IPS-15b (cell line): ENCODE measurements at regions not wholly inside any gene's neighbourhood (a gene's known extent, or its start where the extent isn't known, plus 50 kb on each side); places are given as distances from the start of the nearest gene placed in this dataset.

Source experiments
- H3K27me3 ChIP-seq: one replicate; pipeline ENCODE4 v1.6.1; 2013; ENCODE audit warnings: low read length; ENCODE audit not compliant: control insufficient read depth, insufficient read depth
- H3K36me3 ChIP-seq: one replicate; pipeline ENCODE4 v1.6.1; 2013; ENCODE audit warnings: low read length; ENCODE audit not compliant: control insufficient read depth, insufficient read depth
- H3K4me1 ChIP-seq: one replicate; pipeline ENCODE4 v1.6.1; 2013; ENCODE audit warnings: mild to moderate bottlenecking, low read length; ENCODE audit not compliant: control insufficient read depth, insufficient read depth
- H3K4me3 ChIP-seq: one replicate; pipeline ENCODE4 v1.5.1; 2013; ENCODE audit warnings: low read depth, low read length
- H3K9ac ChIP-seq: one replicate; pipeline ENCODE4 v1.6.1; 2013; ENCODE audit warnings: low read depth, mild to moderate bottlenecking, low read length
- H3K9me3 ChIP-seq: one replicate; pipeline ENCODE4 v1.6.1; 2013; ENCODE audit warnings: mild to moderate bottlenecking, low read length; ENCODE audit not compliant: control insufficient read depth, insufficient read depth

GRCh38 chr10:120121768-120122167 lies 229.2 kb downstream of the SEC23IP start:
- no peak overlapping the region for H3K9ac ChIP-seq
- H3K4me3 ChIP-seq, result no peak overlapping the region
- no peaks in the 10 kb centered on the region for H3K27me3 ChIP-seq
- peaks cover under 1% of the 10 kb centered on the region for H3K4me1 ChIP-seq
- no peaks in the 10 kb centered on the region for H3K36me3 ChIP-seq
- H3K9me3 ChIP-seq, result no peaks in the 10 kb centered on the region

GRCh38 chr10:120131183-120131582 lies 238.7 kb downstream of the SEC23IP start:
- H3K4me3 ChIP-seq, result no peak overlapping the region
- no peaks in the 10 kb centered on the region for H3K9me3 ChIP-seq
- H3K27me3 ChIP-seq, result no peaks in the 10 kb centered on the region
- H3K36me3 ChIP-seq, result no peaks in the 10 kb centered on the region
- H3K4me1 ChIP-seq, result peaks cover 15% of the 10 kb centered on the region
- no peak overlapping the region for H3K9ac ChIP-seq

- no peaks in the 10 kb centered on the region for H3K27me3 ChIP-seq
- no peaks in the 10 kb centered on the region for H3K36me3 ChIP-seq
- no peak overlapping the region for H3K4me3 ChIP-seq
- no peaks in the 10 kb centered on the region for H3K9me3 ChIP-seq
- no peak overlapping the region for H3K9ac ChIP-seq
- peaks cover 7% of the 10 kb centered on the region for H3K4me1 ChIP-seq
These were observed 240.3 kb downstream of the SEC23IP start for GRCh38 chr10:120132811-120133210.

- Histone ChIP-seq H3K9me3 (no peaks in the 10 kb centered on the region), H3K4me1 (no peaks in the 10 kb centered on the region), H3K27me3 (no peaks in the 10 kb centered on the region), H3K9ac (no peak overlapping the region), H3K36me3 (no peaks in the 10 kb centered on the region), H3K4me3 (no peak overlapping the region)
These were observed 246.2 kb downstream of the SEC23IP start for GRCh38 chr10:120138689-120139088.

DNA sequence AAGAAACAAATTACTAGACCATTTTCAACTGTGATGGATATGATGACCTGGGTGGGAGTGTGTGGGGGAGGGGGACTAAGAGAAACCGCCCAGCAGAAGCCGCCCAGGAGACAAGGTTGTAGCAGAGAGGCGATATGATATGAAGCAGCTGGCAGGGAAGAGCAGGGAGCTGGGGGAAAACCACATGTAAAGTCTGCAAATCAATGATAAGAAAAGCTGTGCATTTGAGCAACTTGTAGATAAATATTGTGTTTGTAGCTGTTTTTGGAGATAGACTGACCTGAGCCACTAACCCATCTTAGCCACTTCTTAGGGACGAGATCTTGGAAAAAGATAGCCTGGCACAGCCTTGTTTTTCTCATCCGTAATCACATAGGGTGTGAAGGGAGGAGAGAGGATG lies 252.6 kb downstream of the SEC23IP start:
- Histone ChIP-seq H3K36me3 (no peaks in the 10 kb centered on the region), H3K9me3 (no peaks in the 10 kb centered on the region), H3K27me3 (no peaks in the 10 kb centered on the region), H3K9ac (no peak overlapping the region), H3K4me1 (no peaks in the 10 kb centered on the region), H3K4me3 (no peak overlapping the region)

GRCh38 chr10:120156614-120157274 lies 264.2 kb downstream of the SEC23IP start:
- no peak overlapping the region for H3K9ac ChIP-seq
- no peaks in the 10 kb centered on the region for H3K27me3 ChIP-seq
- no peaks in the 10 kb centered on the region for H3K9me3 ChIP-seq
- H3K4me1 ChIP-seq, result no peaks in the 10 kb centered on the region
- H3K36me3 ChIP-seq, result no peaks in the 10 kb centered on the region
- H3K4me3 ChIP-seq, result no peak overlapping the region

- no peaks in the 10 kb centered on the region for H3K4me1 ChIP-seq
- H3K27me3 ChIP-seq, result no peaks in the 10 kb centered on the region
- no peak overlapping the region for H3K9ac ChIP-seq
- H3K9me3 ChIP-seq, result no peaks in the 10 kb centered on the region
- no peak overlapping the region for H3K4me3 ChIP-seq
- no peaks in the 10 kb centered on the region for H3K36me3 ChIP-seq
These were observed 268.6 kb downstream of the SEC23IP start for GRCh38 chr10:120161111-120161510.

DNA sequence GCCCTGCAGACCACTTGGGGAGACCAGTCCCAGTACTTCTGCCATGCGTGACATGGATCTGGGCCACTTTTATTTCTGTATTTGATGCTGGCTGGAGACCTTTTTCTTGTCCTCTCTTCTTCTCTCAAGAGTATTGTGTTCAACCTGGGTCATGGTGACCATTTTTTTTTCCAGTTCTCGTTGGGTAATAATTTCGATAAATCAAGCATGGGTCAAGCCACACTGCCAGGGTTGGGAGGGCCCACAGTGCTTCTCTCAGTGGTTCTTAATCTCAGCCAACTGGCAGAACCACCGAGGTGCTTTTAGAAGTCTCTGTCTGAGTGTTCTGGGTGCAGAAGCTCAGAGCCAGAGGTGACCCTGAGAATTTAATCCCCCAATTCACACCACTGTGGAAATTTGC lies 269.9 kb downstream of the SEC23IP start:
- no peaks in the 10 kb centered on the region for H3K4me1 ChIP-seq

GRCh38 chr10:120172356-120172755 lies 279.8 kb downstream of the SEC23IP start:
- H3K9me3 ChIP-seq, result no peaks in the 10 kb centered on the region
- H3K36me3 ChIP-seq, result no peaks in the 10 kb centered on the region
- no peaks in the 10 kb centered on the region for H3K27me3 ChIP-seq
- no peak overlapping the region for H3K4me3 ChIP-seq
- H3K4me1 ChIP-seq, result no peaks in the 10 kb centered on the region
- H3K9ac ChIP-seq, result no peak overlapping the region

More for the DNA sequence above, 269.9 kb downstream of the SEC23IP start:
- no peaks in the 10 kb centered on the region for H3K27me3 ChIP-seq
- H3K9me3 ChIP-seq, result no peaks in the 10 kb centered on the region
- no peaks in the 10 kb centered on the region for H3K36me3 ChIP-seq
- H3K9ac ChIP-seq, result no peak overlapping the region
- no peak overlapping the region for H3K4me3 ChIP-seq

DNA sequence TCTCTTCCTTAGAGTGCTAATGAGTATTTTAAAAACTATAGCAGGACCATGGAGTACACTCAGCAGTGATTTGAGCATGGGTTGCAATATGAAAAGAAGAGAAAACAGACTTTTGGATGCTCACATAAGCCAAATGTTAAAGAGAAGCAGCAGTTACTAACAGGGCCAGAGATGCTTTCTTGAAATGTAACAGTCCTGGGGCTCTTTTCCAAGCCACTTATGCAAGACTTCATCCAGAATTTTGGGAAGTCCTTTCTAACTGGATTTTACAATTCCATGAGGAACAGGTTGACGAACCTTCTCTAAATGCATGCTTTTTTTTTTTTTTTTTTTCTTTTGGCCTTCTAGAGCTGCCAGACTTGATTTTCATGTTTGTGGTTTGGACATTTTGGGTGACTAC lies 282.0 kb downstream of the SEC23IP start:
- H3K4me3 ChIP-seq, result no peak overlapping the region
- no peak overlapping the region for H3K9ac ChIP-seq
- no peaks in the 10 kb centered on the region for H3K27me3 ChIP-seq
- H3K9me3 ChIP-seq, result no peaks in the 10 kb centered on the region
- H3K4me1 ChIP-seq, result no peaks in the 10 kb centered on the region
- H3K36me3 ChIP-seq, result no peaks in the 10 kb centered on the region

GRCh38 chr10:120177330-120177729 lies 279.7 kb upstream of the PLPP4 start:
- Histone ChIP-seq H3K9ac (no peak overlapping the region), H3K27me3 (no peaks in the 10 kb centered on the region), H3K36me3 (no peaks in the 10 kb centered on the region), H3K4me1 (no peaks in the 10 kb centered on the region), H3K9me3 (no peaks in the 10 kb centered on the region), H3K4me3 (no peak overlapping the region)

DNA sequence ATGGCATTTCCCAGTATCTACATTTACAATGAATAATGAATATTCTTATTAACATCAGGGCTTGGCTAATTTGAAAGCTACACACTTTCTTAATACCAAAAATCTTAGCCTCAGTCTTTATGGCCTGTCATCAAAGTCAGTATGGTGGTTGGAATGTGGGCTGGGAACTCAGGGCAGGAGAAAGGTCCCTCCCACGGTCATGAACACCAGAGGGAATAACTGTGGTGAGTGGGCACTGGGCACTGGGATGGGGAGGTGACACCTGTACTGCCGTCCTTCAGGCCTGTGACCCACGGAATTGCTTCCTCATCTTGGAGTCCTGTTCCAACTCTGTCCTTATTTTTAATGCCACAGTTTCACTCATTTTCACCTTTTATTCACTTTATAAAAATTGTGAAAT lies 276.9 kb upstream of the PLPP4 start:
- H3K27me3 ChIP-seq, result no peaks in the 10 kb centered on the region
- no peaks in the 10 kb centered on the region for H3K9me3 ChIP-seq
- H3K4me3 ChIP-seq, result no peak overlapping the region
- no peak overlapping the region for H3K9ac ChIP-seq
- no peaks in the 10 kb centered on the region for H3K36me3 ChIP-seq
- no peaks in the 10 kb centered on the region for H3K4me1 ChIP-seq
